ENCODE measurements at regions not wholly inside any gene's neighbourhood (a gene's known extent, or its start where the extent isn't known, plus 50 kb on each side); places are given as distances from the start of the nearest gene placed in this dataset.

GRCh38 chr17:45648642-45649041 lies 135.5 kb upstream of the CRHR1 start:
- ChIA-PET POLR2A (no interaction called here), CTCF (interaction anchor here (0.5 to 3.3 kb wide), 23 partner anchors 8 to 914 kb away, joined by 3 to 28 read pairs (median 5); no protein-coding TSS in a partner anchor)
- Histone ChIP-seq H3K36me3 (ENCODE audit: control insufficient read depth in 2 of 2, insufficient read depth in 1 of 2, low read length in 2 of 2) (no peaks in the 10 kb centered on the region), H3K27ac (ENCODE audit: extremely low read depth, low read depth, low read length) (no peak overlapping the region), H3K4me1 (ENCODE audit: control insufficient read depth, insufficient read depth, low read length) (no peaks in the 10 kb centered on the region), H3K9me3 (ENCODE audit: control insufficient read depth, insufficient read depth, low read depth, low read length) (no peaks in the 10 kb centered on the region), H3K4me3 (ENCODE audit: low read depth, low read length) (no peak overlapping the region)
- TF ChIP-seq ZSCAN30 (tag by site-specific recombination; IDR thresholded peaks at IDR 0.05) = 0 out of 2 replicates have a peak, but pooled peaks have one; percentile 17
- no peak for TF ChIP-seq ZBTB10 (tag by site-specific recombination; IDR thresholded peaks at IDR 0.05)
- no peak for TF ChIP-seq ZNF48 (tag by site-specific recombination; IDR thresholded peaks at IDR 0.05)
- TF ChIP-seq ZNF140 (tag by site-specific recombination; IDR thresholded peaks at IDR 0.05) = no peak
- no peak for TF ChIP-seq KLF9 (tag by site-specific recombination; IDR thresholded peaks at IDR 0.05; ENCODE audit: low read depth)

GRCh38 chr17:45649796-45650195 lies 134.3 kb upstream of the CRHR1 start:
- no peaks in the 10 kb centered on the region for H3K9me3 ChIP-seq (ENCODE audit: control insufficient read depth, insufficient read depth, low read depth, low read length)
- ChIA-PET POLR2A (no interaction called here), CTCF (interaction anchor here (0.6 to 2.3 kb wide), 5 partner anchors 8 to 182 kb away, joined by 3 to 5 read pairs (median 3); no protein-coding TSS in a partner anchor)
- no peak for TF ChIP-seq ZNF677 (tag by site-specific recombination; IDR thresholded peaks at IDR 0.05)
- TF ChIP-seq ZNF777 (tag by site-specific recombination; IDR thresholded peaks at IDR 0.05; ENCODE audit: borderline replicate concordance) = no peak
- TF ChIP-seq ZBTB10 (tag by site-specific recombination; IDR thresholded peaks at IDR 0.05) = no peak
- no peak for TF ChIP-seq ZNF658 (tag by site-specific recombination; IDR thresholded peaks at IDR 0.05)
- TF ChIP-seq ZIC2 (tag by site-specific recombination; IDR thresholded peaks at IDR 0.05) = no peak
- no peak for TF ChIP-seq MYNN (tag by site-specific recombination; IDR thresholded peaks at IDR 0.05; ENCODE audit: borderline replicate concordance)
- no peak for TF ChIP-seq ZNF791 (tag by site-specific recombination; IDR thresholded peaks at IDR 0.05)
- TF ChIP-seq PRDM10 (tag by site-specific recombination; IDR thresholded peaks at IDR 0.05) = no peak
- TF ChIP-seq ZNF571 (tag by site-specific recombination; IDR thresholded peaks at IDR 0.05) = no peak
- TF ChIP-seq ZNF654 (tag by site-specific recombination; IDR thresholded peaks at IDR 0.05; ENCODE audit: low read depth) = no peak
- TF ChIP-seq ZNF274 (IDR thresholded peaks at IDR 0.05; ENCODE audit: low read length) = no peak
- TF ChIP-seq ZNF274 (tag by site-specific recombination; IDR thresholded peaks at IDR 0.05; ENCODE audit: borderline replicate concordance) = no peak
- no peak for TF ChIP-seq ZNF449 (tag by site-specific recombination; IDR thresholded peaks at IDR 0.05)
- TF ChIP-seq ZNF335 (tag by site-specific recombination; conservative IDR thresholded peaks at IDR 0.05) = no peak
- H3K27ac ChIP-seq (ENCODE audit: extremely low read depth, low read depth, low read length) = no peak overlapping the region
- no peak overlapping the region for H3K4me3 ChIP-seq (ENCODE audit: low read depth, low read length)
- no peaks in the 10 kb centered on the region for H3K36me3 ChIP-seq (ENCODE audit: control insufficient read depth in 2 of 2, insufficient read depth in 1 of 2, low read length in 2 of 2)
- no peaks in the 10 kb centered on the region for H3K4me1 ChIP-seq (ENCODE audit: control insufficient read depth, insufficient read depth, low read length)

Data from HEK293 (cell line).